Liver (tissue), 8 donors: ENCODE measurements at regions not wholly inside any gene's neighbourhood (a gene's known extent, or its start where the extent isn't known, plus 50 kb on each side); places are given as distances from the start of the nearest gene placed in this dataset.

ENCODE experiments used
- DNase-seq: peaks from one replicate; pipeline ENCODE4 v3.0.0-alpha.2; 2017; ENCODE audit warnings: low spot score
- H3K27ac ChIP-seq, 2 donors: one replicate each; pipeline ENCODE4 v1.7.0; 2013; ENCODE audit warnings: inconsistent platforms in 2 of 2, low read length in 2 of 2, control low read depth in 1 of 2, low read depth in 1 of 2, mild to moderate bottlenecking in 1 of 2
- H3K27me3 ChIP-seq, 4 donors: one replicate each; pipeline versions ENCODE4 v1.6.1 to v1.7.0; 2013; ENCODE audit warnings: low read length in 3 of 4, inconsistent platforms in 1 of 4, mild to moderate bottlenecking in 1 of 4, moderate library complexity in 1 of 4; ENCODE audit not compliant: control insufficient read depth in 4 of 4, insufficient read depth in 4 of 4
- H3K36me3 ChIP-seq, 4 donors: one replicate each; pipeline versions ENCODE4 v1.6.1 to v1.7.0; 2013; ENCODE audit warnings: low read length in 3 of 4, mild to moderate bottlenecking in 3 of 4, low read depth in 1 of 4, moderate library complexity in 1 of 4; ENCODE audit not compliant: control insufficient read depth in 4 of 4, insufficient read depth in 3 of 4
- H3K4me1 ChIP-seq, 4 donors: one replicate each; pipeline versions ENCODE4 v1.6.1 to v1.7.0; 2013; ENCODE audit warnings: low read length in 3 of 4, mild to moderate bottlenecking in 3 of 4, moderate library complexity in 1 of 4; ENCODE audit not compliant: control insufficient read depth in 4 of 4, insufficient read depth in 4 of 4
- H3K4me3 ChIP-seq, 3 donors: one replicate each; pipeline versions ENCODE4 v1.6.1 to v1.7.0; 2013; ENCODE audit warnings: low read length in 3 of 3, control low read depth in 1 of 3, low read depth in 1 of 3, mild to moderate bottlenecking in 1 of 3
- H3K9ac ChIP-seq, 2 donors: one replicate each; pipeline ENCODE4 v1.7.0; 2013; ENCODE audit warnings: low read length in 2 of 2, mild to moderate bottlenecking in 2 of 2, moderate library complexity in 2 of 2, control low read depth in 1 of 2, low read depth in 1 of 2
- H3K9me3 ChIP-seq, 4 donors: one replicate each; pipeline versions ENCODE4 v1.6.1 to v1.7.0; 2013; ENCODE audit warnings: low read length in 3 of 4; ENCODE audit not compliant: control insufficient read depth in 4 of 4
- EGR1 ChIP-seq, 2 donors: IDR thresholded peaks; 2 replicates each; pipeline ENCODE4 v1.6.1; 2016 to 2018; ENCODE audit warnings: antibody characterized with exemption in 2 of 2, low read depth in 2 of 2
- FOXA1 ChIP-seq: IDR thresholded peaks from 2 replicates; pipeline ENCODE4 v1.6.1; 2016; ENCODE audit warnings: antibody characterized with exemption
- FOXA2 ChIP-seq: IDR thresholded peaks from 2 replicates; pipeline ENCODE4 v1.6.1; 2016; ENCODE audit warnings: antibody characterized with exemption
- GABPA ChIP-seq, 2 donors: IDR thresholded peaks in 1 of 2; conservative IDR thresholded peaks in 1 of 2; 2 replicates each; pipeline ENCODE4 v1.6.1; 2016; ENCODE audit warnings: antibody characterized with exemption in 2 of 2, mild to moderate bottlenecking in 1 of 2, moderate library complexity in 1 of 2
- HNF4A ChIP-seq, 2 donors: conservative IDR thresholded peaks; 2 replicates each; pipeline ENCODE4 v1.6.1; 2016; ENCODE audit warnings: antibody characterized with exemption in 2 of 2, mild to moderate bottlenecking in 2 of 2
- HNF4G ChIP-seq: IDR thresholded peaks from 2 replicates; pipeline ENCODE4 v1.6.1; 2016; ENCODE audit warnings: antibody characterized with exemption
- JUND ChIP-seq, 2 donors: IDR thresholded peaks; 2 replicates each; pipeline ENCODE4 v1.6.1; 2016; ENCODE audit warnings: antibody characterized with exemption in 2 of 2
- NR2F2 ChIP-seq: IDR thresholded peaks from 2 replicates; pipeline ENCODE4 v1.6.1; 2016; ENCODE audit warnings: antibody characterized with exemption
- RAD21 ChIP-seq, 2 donors: IDR thresholded peaks; 2 replicates each; pipeline ENCODE4 v1.6.1; 2016; ENCODE audit warnings: antibody characterized with exemption in 2 of 2, mild to moderate bottlenecking in 2 of 2
- RXRA ChIP-seq, 2 donors: IDR thresholded peaks; 2 replicates each; pipeline ENCODE4 v1.6.1; 2017 to 2018; ENCODE audit warnings: antibody characterized with exemption in 2 of 2, mild to moderate bottlenecking in 1 of 2
- SP1 ChIP-seq: IDR thresholded peaks from 2 replicates; pipeline ENCODE4 v1.6.1; 2018; ENCODE audit warnings: antibody characterized with exemption, mild to moderate bottlenecking
- TAF1 ChIP-seq: conservative IDR thresholded peaks from 2 replicates; pipeline ENCODE4 v1.6.1; 2016; ENCODE audit warnings: antibody characterized with exemption, mild to moderate bottlenecking
- YY1 ChIP-seq: IDR thresholded peaks from 2 replicates; pipeline ENCODE4 v1.6.1; 2016; ENCODE audit warnings: antibody characterized with exemption, mild to moderate bottlenecking
- WGBS: extraction: QIAGEN DNeasy Blood & Tissue Kit; methylation state at CpG from one replicate; pipeline ENCODE4 v1.1.7; 2013; 5-methylcytosine and 5-hydroxymethylcytosine counted together
- TF ChIP-seq, protein P1 (sequence below): fragments of 150-350 bp; IDR thresholded peaks from 2 replicates; pipeline ENCODE4 v1.5.1; 2017; ENCODE audit warnings: improper control_type of control experiment, low read depth, low read length; ENCODE audit not compliant: missing input control
- TF ChIP-seq, protein P2 (sequence below): IDR thresholded peaks from 2 replicates; pipeline ENCODE4 v1.6.1; 2016; ENCODE audit warnings: antibody characterized with exemption
- TF ChIP-seq, protein P3 (sequence below): IDR thresholded peaks from 2 replicates; pipeline ENCODE4 v1.6.1; 2016; ENCODE audit warnings: antibody characterized with exemption, mild to moderate bottlenecking
- TF ChIP-seq, protein P4 (sequence below): IDR thresholded peaks from 2 replicates; pipeline ENCODE4 v1.6.1; 2016; ENCODE audit warnings: antibody characterized with exemption
- TF ChIP-seq, protein P5 (sequence below): IDR thresholded peaks from 2 replicates; pipeline ENCODE4 v1.6.1; 2016; ENCODE audit warnings: antibody characterized with exemption
- donor health status: healthy.
- donor health status: healthy.
- donor health status: healthy.
- donor health status: healthy.
- donor health status: healthy.

DNA sequence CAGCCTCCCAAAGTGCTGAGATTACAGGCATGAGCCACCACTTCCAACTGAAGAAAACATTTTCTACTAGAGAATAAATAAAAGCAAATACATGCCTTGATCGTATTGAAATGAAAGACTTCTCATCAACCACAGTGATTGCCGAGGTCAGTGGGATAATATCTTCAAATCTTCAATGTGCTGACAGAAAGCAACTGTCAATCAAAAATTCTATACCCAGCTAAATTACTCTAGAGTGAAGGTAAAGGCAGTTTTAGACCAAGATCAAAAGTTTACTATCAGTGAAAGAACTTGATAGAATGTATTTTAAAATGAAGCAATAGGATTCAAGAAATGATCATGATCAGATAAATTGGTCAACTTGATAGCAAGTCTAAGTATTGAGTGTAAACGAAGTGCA, 130.6 kb downstream of the BRD1 start:
- 72% methylated on average over 3 of the region's 3 CpGs for WGBS
- Histone ChIP-seq H3K4me3 (no peak overlapping the region), H3K27ac (no peak overlapping the region), H3K27me3 (peaks cover 0 to 2% (median 0%) of the 10 kb centered on the region in 4 donors), H3K9me3 (peaks cover 4 to 10% (median 7%) of the 10 kb centered on the region in 4 donors), H3K9ac (no peak overlapping the region), H3K36me3 (no peaks in the 10 kb centered on the region), H3K4me1 (no peaks in the 10 kb centered on the region)
- TF ChIP-seq SP1 (no peak), GABPA (IDR thresholded peaks at IDR 0.05 in 1 of 2, conservative IDR thresholded peaks at IDR 0.05 in 1 of 2) (no peak), TAF1 (no peak), YY1 (no peak), FOXA1 (no peak), JUND (IDR thresholded peaks at IDR 0.05) (no peak), EGR1 (IDR thresholded peaks at IDR 0.05; ENCODE audit: low read depth in 2 of 2) (no peak), FOXA2 (no peak), NR2F2 (no peak), RXRA (IDR thresholded peaks at IDR 0.05) (no peak), HNF4G (no peak), RAD21 (IDR thresholded peaks at IDR 0.05) (no peak), HNF4A (conservative IDR thresholded peaks at IDR 0.05) (no peak)
- TF ChIP-seq, protein P1, sequence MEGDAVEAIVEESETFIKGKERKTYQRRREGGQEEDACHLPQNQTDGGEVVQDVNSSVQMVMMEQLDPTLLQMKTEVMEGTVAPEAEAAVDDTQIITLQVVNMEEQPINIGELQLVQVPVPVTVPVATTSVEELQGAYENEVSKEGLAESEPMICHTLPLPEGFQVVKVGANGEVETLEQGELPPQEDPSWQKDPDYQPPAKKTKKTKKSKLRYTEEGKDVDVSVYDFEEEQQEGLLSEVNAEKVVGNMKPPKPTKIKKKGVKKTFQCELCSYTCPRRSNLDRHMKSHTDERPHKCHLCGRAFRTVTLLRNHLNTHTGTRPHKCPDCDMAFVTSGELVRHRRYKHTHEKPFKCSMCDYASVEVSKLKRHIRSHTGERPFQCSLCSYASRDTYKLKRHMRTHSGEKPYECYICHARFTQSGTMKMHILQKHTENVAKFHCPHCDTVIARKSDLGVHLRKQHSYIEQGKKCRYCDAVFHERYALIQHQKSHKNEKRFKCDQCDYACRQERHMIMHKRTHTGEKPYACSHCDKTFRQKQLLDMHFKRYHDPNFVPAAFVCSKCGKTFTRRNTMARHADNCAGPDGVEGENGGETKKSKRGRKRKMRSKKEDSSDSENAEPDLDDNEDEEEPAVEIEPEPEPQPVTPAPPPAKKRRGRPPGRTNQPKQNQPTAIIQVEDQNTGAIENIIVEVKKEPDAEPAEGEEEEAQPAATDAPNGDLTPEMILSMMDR = no peak
- TF ChIP-seq, protein P2, sequence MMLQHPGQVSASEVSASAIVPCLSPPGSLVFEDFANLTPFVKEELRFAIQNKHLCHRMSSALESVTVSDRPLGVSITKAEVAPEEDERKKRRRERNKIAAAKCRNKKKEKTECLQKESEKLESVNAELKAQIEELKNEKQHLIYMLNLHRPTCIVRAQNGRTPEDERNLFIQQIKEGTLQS = no peak
- TF ChIP-seq, protein P3, sequence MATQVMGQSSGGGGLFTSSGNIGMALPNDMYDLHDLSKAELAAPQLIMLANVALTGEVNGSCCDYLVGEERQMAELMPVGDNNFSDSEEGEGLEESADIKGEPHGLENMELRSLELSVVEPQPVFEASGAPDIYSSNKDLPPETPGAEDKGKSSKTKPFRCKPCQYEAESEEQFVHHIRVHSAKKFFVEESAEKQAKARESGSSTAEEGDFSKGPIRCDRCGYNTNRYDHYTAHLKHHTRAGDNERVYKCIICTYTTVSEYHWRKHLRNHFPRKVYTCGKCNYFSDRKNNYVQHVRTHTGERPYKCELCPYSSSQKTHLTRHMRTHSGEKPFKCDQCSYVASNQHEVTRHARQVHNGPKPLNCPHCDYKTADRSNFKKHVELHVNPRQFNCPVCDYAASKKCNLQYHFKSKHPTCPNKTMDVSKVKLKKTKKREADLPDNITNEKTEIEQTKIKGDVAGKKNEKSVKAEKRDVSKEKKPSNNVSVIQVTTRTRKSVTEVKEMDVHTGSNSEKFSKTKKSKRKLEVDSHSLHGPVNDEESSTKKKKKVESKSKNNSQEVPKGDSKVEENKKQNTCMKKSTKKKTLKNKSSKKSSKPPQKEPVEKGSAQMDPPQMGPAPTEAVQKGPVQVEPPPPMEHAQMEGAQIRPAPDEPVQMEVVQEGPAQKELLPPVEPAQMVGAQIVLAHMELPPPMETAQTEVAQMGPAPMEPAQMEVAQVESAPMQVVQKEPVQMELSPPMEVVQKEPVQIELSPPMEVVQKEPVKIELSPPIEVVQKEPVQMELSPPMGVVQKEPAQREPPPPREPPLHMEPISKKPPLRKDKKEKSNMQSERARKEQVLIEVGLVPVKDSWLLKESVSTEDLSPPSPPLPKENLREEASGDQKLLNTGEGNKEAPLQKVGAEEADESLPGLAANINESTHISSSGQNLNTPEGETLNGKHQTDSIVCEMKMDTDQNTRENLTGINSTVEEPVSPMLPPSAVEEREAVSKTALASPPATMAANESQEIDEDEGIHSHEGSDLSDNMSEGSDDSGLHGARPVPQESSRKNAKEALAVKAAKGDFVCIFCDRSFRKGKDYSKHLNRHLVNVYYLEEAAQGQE = no peak
- TF ChIP-seq, protein P4, sequence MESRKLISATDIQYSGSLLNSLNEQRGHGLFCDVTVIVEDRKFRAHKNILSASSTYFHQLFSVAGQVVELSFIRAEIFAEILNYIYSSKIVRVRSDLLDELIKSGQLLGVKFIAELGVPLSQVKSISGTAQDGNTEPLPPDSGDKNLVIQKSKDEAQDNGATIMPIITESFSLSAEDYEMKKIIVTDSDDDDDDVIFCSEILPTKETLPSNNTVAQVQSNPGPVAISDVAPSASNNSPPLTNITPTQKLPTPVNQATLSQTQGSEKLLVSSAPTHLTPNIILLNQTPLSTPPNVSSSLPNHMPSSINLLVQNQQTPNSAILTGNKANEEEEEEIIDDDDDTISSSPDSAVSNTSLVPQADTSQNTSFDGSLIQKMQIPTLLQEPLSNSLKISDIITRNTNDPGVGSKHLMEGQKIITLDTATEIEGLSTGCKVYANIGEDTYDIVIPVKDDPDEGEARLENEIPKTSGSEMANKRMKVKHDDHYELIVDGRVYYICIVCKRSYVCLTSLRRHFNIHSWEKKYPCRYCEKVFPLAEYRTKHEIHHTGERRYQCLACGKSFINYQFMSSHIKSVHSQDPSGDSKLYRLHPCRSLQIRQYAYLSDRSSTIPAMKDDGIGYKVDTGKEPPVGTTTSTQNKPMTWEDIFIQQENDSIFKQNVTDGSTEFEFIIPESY = no peak
- TF ChIP-seq, protein P5, sequence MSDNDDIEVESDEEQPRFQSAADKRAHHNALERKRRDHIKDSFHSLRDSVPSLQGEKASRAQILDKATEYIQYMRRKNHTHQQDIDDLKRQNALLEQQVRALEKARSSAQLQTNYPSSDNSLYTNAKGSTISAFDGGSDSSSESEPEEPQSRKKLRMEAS = no peak
- DNase-seq = no peak
